Heart right ventricle (tissue), 16 donors: ENCODE measurements at regions not wholly inside any gene's neighbourhood (a gene's known extent, or its start where the extent isn't known, plus 50 kb on each side); places are given as distances from the start of the nearest gene placed in this dataset.

Experiments used
- ATAC-seq, 8 donors: fragments of 200-7000 bp; cut with Tn5 transposase; one replicate each; pipeline ENCODE4 v1.9.1; 2020; ENCODE audit warnings: mild to moderate bottlenecking in 8 of 8, moderate library complexity in 8 of 8, moderate number of reproducible peaks in 1 of 8
- DNase-seq, 2 donors: peaks; one replicate each; pipeline ENCODE4 v3.0.0-alpha.2; 2020
- H3K27ac ChIP-seq, 10 donors: fragments of 200-600 bp; sonication (generic) in 2 of 10; one replicate each; pipeline versions ENCODE4 v1.5.0 to v1.8.0; 2020 to 2022; ENCODE audit warnings: mild to moderate bottlenecking in 3 of 10
- H3K27me3 ChIP-seq, 7 donors: fragments of 200-600 bp; one replicate each; pipeline ENCODE4 v1.8.0; 2021 to 2022; ENCODE audit warnings: mild to moderate bottlenecking in 2 of 7
- H3K36me3 ChIP-seq, 9 donors: fragments of 200-600 bp; sonication (generic) in 1 of 9; one replicate each; pipeline versions ENCODE4 v1.5.0 to v1.8.0; 2020 to 2022; ENCODE audit warnings: mild to moderate bottlenecking in 2 of 9
- H3K4me1 ChIP-seq, 9 donors: fragments of 200-600 bp; sonication (generic) in 1 of 9; one replicate each; pipeline versions ENCODE4 v1.5.0 to v1.8.0; 2020 to 2022; ENCODE audit warnings: mild to moderate bottlenecking in 4 of 9
- H3K4me3 ChIP-seq, 10 donors: fragments of 200-600 bp; sonication (generic) in 2 of 10; one replicate each; pipeline versions ENCODE4 v1.5.0 to v1.8.0; 2020 to 2022; ENCODE audit warnings: mild to moderate bottlenecking in 7 of 10, moderate library complexity in 2 of 10
- H3K9me3 ChIP-seq, 11 donors: fragments of 200-600 bp in 10 of 11; sonication (generic) in 2 of 11; one replicate each; pipeline versions ENCODE4 v1.5.0 to v1.8.0; 2013 to 2022; ENCODE audit warnings: mild to moderate bottlenecking in 2 of 11, control low read depth in 1 of 11, moderate library complexity in 1 of 11
- WGBS, 2 donors: extraction: QIAGEN DNeasy Blood & Tissue Kit; methylation state at CpG; one replicate each; pipeline ENCODE4 v1.1.7; 2013; ENCODE audit warnings: inconsistent platforms in 1 of 2; 5-methylcytosine and 5-hydroxymethylcytosine counted together
- intact Hi-C, 10 donors: fragments of 100-400 bp; cut with DNase I; formaldehyde crosslinking; loops; one replicate each; pipeline versions ENCODE4 v1.11.1 to v1.14.2; 2022
- TF ChIP-seq, protein P1 (sequence below), 9 donors: fragments of 200-600 bp; sonication (generic) in 2 of 9; IDR thresholded peaks; one replicate each; pipeline versions ENCODE4 v1.5.0 to v1.8.0; 2021 to 2022; ENCODE audit warnings: antibody characterized with exemption in 9 of 9, mild to moderate bottlenecking in 5 of 9, moderate library complexity in 1 of 9
- donor health status: Arrhythmogenic right ventricular cardiomyopathy.
- donor health status: ischemic (EF 13 %, LVEDD 7.1; RV severe dilation, severe dysfunction).
- donor health status: healthy with polysubstance abuse.
- donor health status: DM: no; HTN: yes; CAD: no.
- donor health status: DM: no; HTN: no; CAD: no.
- donor health status: ischemic (EF 25% LVEDD 6.9; RV normal size, moderate dysfunction).
- donor health status: ischemic (EF 25% LVEDD 5.7; RV mildly dilated, moderate dysfunction).
- donor health status: healthy.
- donor health status: DM: yes; HTN: yes; CAD: no.
- donor health status: Ischemic cardiomyopathy.
- donor health status: ischemic (EF 35%, LVEDD 5.7; RV mildly dilated, moderate dysfunction).
- donor health status: nonischemic (EF 11% LVEDD 7.7; RV severe dilation, severe dysfunction).
- donor health status: DM: yes; HTN: yes; CAD: no.
- donor health status: PGD.
- donor health status: ischemic (EF 29% LVEDD 5.4; RV normal size, mild dysfunction).
- donor health status: nonischemic (EF 23%, LVEDD 6.1; RV moderate dilation, normal function).

DNA sequence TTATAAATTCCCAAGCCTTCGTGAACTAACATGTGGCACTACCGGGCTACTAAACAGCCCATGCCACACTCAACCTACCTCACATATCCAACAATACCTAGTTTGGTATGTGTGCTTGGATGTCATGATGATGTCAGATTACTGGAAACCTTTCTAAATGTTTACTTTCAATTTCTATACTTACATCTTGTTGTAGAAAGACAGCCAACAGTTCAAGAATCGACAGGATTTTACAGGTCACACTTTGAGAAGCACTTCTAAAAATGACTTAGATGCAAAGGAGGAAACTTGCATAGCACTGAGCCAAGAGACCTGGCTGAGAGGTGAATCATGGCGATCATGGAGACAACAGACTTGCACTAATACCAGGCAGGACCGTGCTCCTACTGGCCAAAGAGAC is 209.9 kb downstream of the COL4A1 start:
- DNase-seq (no peak), ATAC-seq (no peak)
- H3K4me1 ChIP-seq, result peaks cover 3 to 19% (median 14%) of the 10 kb centered on the region in 9 donors
- intact Hi-C loops, result no loop called here
- 91 to 93% methylated on average over 5 of the region's 5 CpGs for WGBS, 2 donors
- H3K27ac ChIP-seq, result no peak overlapping the region
- peaks cover 0 to 34% (median 9%) of the 10 kb centered on the region in 11 donors for H3K9me3 ChIP-seq
- H3K36me3 ChIP-seq, result no peaks in the 10 kb centered on the region
- H3K4me3 ChIP-seq, result no peak overlapping the region
- no peaks in the 10 kb centered on the region for H3K27me3 ChIP-seq
- TF ChIP-seq, protein P1, sequence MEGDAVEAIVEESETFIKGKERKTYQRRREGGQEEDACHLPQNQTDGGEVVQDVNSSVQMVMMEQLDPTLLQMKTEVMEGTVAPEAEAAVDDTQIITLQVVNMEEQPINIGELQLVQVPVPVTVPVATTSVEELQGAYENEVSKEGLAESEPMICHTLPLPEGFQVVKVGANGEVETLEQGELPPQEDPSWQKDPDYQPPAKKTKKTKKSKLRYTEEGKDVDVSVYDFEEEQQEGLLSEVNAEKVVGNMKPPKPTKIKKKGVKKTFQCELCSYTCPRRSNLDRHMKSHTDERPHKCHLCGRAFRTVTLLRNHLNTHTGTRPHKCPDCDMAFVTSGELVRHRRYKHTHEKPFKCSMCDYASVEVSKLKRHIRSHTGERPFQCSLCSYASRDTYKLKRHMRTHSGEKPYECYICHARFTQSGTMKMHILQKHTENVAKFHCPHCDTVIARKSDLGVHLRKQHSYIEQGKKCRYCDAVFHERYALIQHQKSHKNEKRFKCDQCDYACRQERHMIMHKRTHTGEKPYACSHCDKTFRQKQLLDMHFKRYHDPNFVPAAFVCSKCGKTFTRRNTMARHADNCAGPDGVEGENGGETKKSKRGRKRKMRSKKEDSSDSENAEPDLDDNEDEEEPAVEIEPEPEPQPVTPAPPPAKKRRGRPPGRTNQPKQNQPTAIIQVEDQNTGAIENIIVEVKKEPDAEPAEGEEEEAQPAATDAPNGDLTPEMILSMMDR (IDR thresholded peaks at IDR 0.05), result no peak

DNA sequence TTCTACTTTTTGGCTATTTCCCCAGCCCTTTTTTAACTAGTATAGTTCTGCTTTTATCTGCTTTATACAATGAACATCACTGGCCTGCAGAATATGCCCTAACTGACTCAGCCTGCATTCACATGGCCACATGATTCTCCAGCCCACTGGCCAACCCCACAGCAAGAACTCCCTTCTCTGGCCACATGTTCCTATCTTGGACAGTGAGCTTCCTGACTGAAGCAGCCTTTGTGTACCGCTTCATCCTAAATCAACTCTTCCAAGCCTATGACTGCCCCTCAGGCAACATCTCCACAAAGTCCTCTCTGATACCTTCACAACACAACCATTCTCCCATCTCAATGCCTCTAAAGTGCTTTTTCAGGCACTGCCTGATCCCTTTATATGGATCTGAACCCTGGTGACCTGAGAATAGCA is 214.1 kb downstream of the COL4A1 start:
- intact Hi-C loops, result no loop called here
- H3K27ac ChIP-seq, result no peak overlapping the region
- TF ChIP-seq, protein P1 (IDR thresholded peaks at IDR 0.05), result no peak
- no peaks in the 10 kb centered on the region for H3K27me3 ChIP-seq
- H3K9me3 ChIP-seq, result no peaks in the 10 kb centered on the region
- no peak for DNase-seq
- 0 to 62% methylated on average over 1 of the region's 1 CpG for WGBS, 2 donors
- no peak overlapping the region for H3K4me3 ChIP-seq
- ATAC-seq, result no peak
- no peaks in the 10 kb centered on the region for H3K36me3 ChIP-seq
- H3K4me1 ChIP-seq, result peaks cover 3 to 19% (median 14%) of the 10 kb centered on the region in 9 donors

DNA sequence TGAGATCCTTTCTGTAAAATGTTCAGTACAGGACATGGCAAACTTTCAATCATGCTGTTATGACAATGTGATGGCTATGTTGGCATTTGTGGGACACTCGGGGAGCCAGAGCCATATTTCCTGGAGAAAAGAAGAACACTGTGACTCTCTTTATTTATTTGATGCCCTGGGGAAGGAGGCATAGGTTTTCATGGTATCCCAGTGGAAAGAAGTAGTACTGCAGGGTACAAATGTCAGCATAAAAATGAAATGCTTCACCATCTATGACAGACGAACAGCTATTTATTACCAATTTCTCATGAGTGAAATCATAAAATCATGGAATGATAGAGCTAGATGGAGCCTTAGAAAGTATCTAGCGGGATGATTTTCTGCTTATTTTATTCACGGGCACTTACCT is 217.1 kb downstream of the COL4A1 start:
- no peak overlapping the region for H3K27ac ChIP-seq
- ATAC-seq (no peak), DNase-seq (no peak)
- WGBS, 2 donors, result 76 to 77% methylated on average over 4 of the region's 4 CpGs
- peaks cover 0 to 24% (median 6%) of the 10 kb centered on the region in 11 donors for H3K9me3 ChIP-seq
- H3K36me3 ChIP-seq, result no peaks in the 10 kb centered on the region
- TF ChIP-seq, protein P1 (IDR thresholded peaks at IDR 0.05), result peak in 2 of 9 donors; percentile 30 to 32
- H3K4me1 ChIP-seq, result peaks cover 3 to 18% (median 9%) of the 10 kb centered on the region in 9 donors
- intact Hi-C loops, result no loop called here
- H3K4me3 ChIP-seq, result no peak overlapping the region
- H3K27me3 ChIP-seq, result no peaks in the 10 kb centered on the region

DNA sequence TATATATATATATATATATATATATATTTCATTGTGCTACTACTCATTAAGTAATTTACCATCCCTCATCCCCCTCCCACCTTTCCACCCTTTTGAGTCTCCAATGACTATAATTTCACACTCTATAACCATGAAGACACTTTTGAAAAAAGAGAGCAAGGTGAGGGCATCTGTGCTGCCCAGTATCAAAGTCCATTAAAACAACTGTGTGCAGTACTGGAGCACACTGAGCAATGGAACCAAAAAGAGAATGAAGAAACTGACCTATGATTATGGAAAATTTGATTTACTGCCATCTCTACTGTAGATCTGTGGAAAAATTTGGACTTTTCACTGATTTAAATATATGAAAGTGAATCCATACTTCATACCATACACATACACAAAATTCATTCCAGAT is 217.9 kb downstream of the COL4A1 start:
- H3K4me3 ChIP-seq, result no peak overlapping the region
- no peaks in the 10 kb centered on the region for H3K27me3 ChIP-seq
- intact Hi-C loops, result no loop called here
- DNase-seq (no peak), ATAC-seq (no peak)
- TF ChIP-seq, protein P1 (IDR thresholded peaks at IDR 0.05), result no peak
- peaks cover 2 to 11% (median 4%) of the 10 kb centered on the region in 9 donors for H3K4me1 ChIP-seq
- H3K9me3 ChIP-seq, result peaks cover 0 to 29% (median 6%) of the 10 kb centered on the region in 11 donors
- H3K36me3 ChIP-seq, result no peaks in the 10 kb centered on the region
- no peak overlapping the region for H3K27ac ChIP-seq
